OCI-LY1 (cell line): ENCODE measurements at regions not wholly inside any gene's neighbourhood (a gene's known extent, or its start where the extent isn't known, plus 50 kb on each side); places are given as distances from the start of the nearest gene placed in this dataset.

Experiments used
- EZH2 ChIP-seq: fragments of 200-600 bp; sonication (generic), shearing (Covaris generic); IDR thresholded peaks from 2 replicates; pipeline ENCODE4 v1.8.0; 2017; ENCODE audit warnings: borderline replicate concordance, mixed run types, mild to moderate bottlenecking, antibody characterized with exemption, low read length, moderate library complexity, mixed read lengths
- TF ChIP-seq, protein P1 (sequence below): fragments of 200-600 bp; sonication (generic), shearing (Covaris generic); IDR thresholded peaks from 2 replicates; pipeline ENCODE4 v1.5.1; 2017; ENCODE audit warnings: mild to moderate bottlenecking, antibody characterized with exemption, low read length, moderate library complexity, mixed read lengths

GRCh38 chr6:98547151-98547550 lies 287.2 kb upstream of the POU3F2 start:
- TF ChIP-seq, protein P1, sequence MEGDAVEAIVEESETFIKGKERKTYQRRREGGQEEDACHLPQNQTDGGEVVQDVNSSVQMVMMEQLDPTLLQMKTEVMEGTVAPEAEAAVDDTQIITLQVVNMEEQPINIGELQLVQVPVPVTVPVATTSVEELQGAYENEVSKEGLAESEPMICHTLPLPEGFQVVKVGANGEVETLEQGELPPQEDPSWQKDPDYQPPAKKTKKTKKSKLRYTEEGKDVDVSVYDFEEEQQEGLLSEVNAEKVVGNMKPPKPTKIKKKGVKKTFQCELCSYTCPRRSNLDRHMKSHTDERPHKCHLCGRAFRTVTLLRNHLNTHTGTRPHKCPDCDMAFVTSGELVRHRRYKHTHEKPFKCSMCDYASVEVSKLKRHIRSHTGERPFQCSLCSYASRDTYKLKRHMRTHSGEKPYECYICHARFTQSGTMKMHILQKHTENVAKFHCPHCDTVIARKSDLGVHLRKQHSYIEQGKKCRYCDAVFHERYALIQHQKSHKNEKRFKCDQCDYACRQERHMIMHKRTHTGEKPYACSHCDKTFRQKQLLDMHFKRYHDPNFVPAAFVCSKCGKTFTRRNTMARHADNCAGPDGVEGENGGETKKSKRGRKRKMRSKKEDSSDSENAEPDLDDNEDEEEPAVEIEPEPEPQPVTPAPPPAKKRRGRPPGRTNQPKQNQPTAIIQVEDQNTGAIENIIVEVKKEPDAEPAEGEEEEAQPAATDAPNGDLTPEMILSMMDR: no peak
- no peak for TF ChIP-seq EZH2
